T-helper 2 cell treated with Interferon-gamma antibody and Interleukin-4, amounts not matched to agents 100 ng/mL and 5 ng/mL, for 36 hours (primary cell): ENCODE measurements at regions not wholly inside any gene's neighbourhood (a gene's known extent, or its start where the extent isn't known, plus 50 kb on each side); places are given as distances from the start of the nearest gene placed in this dataset.
"Not testable (repeated sequence)": the region's sequence is repeated elsewhere in the genome, so short reads cannot be mapped to it uniquely, and the experiment has no call there.

Experiments used
- intact Hi-C: fragments of 100-400 bp; cut with micrococcal nuclease; formaldehyde crosslinking; loops from one replicate; pipeline ENCODE4 v1.15.1; 2023

DNA sequence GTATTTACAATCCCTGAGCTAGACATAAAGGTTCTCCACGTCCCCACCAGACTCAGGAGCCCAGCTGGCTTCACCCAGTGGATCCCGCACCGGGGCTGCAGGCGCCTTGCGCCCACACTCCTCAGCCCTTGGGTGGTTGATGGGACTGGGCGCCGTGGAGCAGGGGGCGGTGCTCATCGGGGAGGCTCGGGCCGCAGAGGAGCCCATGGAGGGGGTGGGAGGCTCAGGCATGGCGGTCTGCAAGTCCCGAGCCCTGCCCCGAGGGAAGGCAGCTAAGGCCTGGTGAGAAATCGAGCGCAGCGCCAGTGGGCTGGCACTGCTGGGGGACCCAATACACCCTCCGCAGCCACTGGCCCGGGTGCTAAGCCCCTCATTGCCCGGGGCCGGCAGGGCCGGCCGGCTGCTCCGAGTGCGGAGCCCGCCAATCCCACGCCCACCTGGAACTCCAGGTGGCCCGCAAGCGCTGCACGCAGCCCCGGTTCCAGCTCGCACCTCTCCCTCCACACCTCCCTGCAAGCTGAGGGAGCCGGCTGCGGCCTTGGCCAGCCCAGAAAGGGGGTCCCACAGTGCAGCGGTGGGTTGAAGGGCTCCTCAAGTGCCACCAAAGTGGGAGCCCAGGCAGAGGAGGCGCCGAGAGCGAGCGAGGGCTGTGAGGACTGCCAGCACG is 260.9 kb upstream of the BTG1 start:
- intact Hi-C loops, result loop anchor here (5.0 kb wide), 1 partner anchor 594 kb away; no protein-coding TSS in a partner anchor

DNA sequence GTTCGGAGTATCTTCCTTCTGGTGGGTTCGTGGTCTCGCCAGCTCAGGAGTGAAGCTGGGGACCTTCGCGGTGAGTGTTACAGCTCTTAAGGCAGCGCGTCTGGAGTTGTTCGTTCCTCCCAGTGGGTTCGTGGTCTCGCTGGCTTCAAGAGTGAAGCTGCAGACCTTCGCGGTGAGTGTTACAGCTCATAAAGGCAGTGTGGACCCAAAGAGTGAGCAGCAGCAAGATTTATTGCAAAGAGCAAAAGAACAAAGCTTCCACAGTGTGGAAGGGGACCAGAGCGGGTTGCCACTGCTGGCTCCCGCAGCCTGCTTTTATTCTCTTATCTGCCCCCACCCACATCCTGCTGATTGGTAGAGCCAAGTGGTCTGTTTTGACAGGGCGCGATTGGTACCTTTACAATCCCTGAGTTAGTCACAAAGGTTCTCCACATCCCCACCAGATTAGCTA is 260.2 kb upstream of the BTG1 start:
- intact Hi-C loops, result loop anchor here (2.0 to 5.0 kb wide), 3 partner anchors 57 to 594 kb away; no protein-coding TSS in a partner anchor

DNA sequence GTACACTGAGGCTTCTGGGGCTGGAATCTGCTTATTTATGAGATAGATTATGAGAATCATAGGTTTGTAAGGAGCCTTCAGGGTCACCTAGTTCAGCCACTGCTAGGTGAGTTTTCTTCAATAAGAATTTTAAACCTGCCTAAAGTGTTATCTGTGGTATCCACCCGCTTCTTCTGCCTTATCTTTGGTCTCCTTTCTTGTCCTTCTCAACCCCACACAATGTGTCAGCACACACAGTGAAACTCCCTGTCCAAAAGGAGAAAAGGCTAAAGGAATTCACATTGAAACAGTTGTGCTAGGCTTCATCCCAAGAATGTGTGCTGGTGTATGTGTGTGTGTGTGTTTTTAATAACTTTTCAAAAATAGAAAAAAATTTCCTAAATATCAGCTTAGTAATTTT is 259.3 kb upstream of the BTG1 start:
- intact Hi-C loops, result loop anchor here (1.0 to 5.0 kb wide), 9 partner anchors 45 to 593 kb away; no protein-coding TSS in a partner anchor

DNA sequence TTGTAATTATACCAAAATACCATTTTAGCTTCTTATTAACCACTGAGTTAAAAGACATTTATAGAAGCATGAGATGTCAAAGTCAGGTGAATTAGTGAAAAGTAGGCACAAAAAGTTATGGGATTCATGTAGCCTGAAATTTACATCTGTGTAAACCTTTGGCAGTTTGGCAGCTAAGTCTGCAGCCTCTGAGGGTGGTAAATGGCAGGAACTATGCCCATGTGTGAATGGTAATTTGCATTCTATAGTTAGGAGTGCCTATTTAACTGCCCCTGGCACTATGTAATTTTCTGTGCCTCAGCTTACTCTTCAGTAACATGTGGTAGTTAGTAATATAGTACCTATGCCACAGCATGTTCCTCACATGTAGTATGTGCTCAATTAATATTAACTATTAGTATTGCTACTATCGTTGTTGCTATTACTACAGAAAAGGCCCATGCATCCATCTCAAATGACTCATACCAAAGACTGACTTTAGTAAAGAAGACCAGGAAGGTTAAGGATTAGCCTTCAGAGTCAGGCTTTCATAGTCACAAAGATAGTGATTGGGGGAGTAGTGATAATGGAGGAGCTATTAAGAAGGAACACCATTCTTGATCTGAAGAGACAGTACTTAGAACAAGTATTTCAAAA is 258.7 kb upstream of the BTG1 start:
- intact Hi-C loops, result loop anchor here (1.0 to 5.0 kb wide), 8 partner anchors 44 to 527 kb away; no protein-coding TSS in a partner anchor

DNA sequence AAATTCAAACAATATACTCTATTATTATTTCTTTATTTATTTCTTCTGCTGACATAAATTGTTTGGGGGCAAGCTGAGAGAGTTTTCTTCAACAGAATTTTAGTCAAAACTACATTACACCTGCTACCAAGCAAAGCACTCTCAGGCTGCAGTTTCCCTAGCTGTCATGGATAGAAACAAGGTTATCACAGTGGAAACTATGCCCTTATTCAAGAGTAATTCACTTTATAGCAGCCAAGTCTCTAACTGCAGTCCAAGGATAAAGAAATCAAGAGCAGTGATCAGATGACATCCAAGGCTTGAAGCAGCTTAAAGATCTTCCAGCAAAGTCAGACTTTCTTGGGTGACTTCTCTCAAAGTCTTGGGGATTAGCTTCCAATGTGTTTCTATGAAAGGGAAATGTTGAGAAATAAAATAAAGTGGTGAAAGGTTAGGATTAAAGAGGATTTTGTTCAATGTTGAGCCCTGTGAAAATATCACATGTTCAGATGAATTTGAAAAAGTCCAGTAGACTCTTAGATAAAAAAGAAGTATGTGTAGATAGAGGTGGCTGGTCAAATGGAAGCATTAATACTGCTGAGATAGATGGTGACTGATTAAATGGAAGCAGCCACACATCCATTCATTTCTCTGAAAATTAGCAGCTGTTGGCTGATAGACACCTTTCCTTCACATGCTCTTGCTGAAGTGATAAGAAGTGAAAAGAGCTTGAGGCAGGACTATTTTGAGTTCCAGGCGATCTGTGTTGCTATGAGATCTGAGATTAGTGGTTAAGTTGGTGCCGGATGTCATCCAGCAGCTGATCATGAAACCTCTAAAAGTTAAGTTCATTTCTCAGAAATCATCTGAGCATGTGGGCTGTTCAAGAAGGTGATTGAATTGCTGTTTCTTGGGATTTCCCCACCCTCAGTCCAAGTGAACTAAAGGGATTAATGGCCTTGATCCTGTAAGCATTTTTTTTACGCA is 257.8 kb upstream of the BTG1 start:
- intact Hi-C loops, result loop anchor here (1.0 to 5.0 kb wide), 12 partner anchors 43 to 526 kb away; no protein-coding TSS in a partner anchor

DNA sequence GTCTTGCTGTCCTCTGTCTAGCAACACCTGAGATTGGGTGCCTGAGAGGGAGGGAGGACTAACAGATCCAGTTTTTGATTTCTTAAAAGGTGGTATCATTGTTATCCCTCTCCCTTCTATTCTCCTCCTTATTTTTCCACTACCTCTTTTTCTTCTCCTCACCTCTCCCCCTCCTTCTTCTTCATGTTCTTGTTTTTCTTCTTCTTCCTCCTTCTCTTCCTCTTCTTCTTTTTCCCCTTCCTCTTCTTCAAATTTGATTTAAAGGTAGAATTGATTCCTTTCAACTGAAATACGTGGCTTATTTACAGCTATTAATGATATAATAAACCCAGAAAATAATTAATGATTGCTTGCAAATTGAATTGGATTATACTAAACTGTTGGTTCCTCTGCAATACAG is 256.8 kb upstream of the BTG1 start:
- intact Hi-C loops, result loop anchor here (2.0 to 5.0 kb wide), 4 partner anchors 100 to 525 kb away; no protein-coding TSS in a partner anchor

DNA sequence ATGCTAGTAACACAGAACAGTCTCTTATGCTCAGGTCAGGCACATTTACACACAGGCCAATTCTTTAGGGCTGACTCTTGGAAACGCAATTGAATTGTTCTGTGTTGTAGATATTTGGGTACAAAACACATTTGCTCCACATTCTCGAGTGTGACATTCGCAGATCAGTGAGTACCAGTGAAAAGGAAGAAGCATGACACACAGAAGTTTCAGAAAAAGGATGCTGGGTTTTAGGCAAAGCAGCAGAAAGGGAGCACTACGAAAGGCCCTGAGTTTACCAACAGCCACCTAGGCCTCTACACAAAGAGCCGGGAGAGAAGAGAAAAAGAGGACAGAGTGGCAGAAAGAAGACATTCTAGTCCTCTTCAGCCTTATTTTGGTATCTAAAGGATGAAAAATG is 254.4 kb upstream of the BTG1 start:
- intact Hi-C loops, result loop anchor here (5.0 kb wide), 3 partner anchors 102 to 523 kb away; no protein-coding TSS in a partner anchor

DNA sequence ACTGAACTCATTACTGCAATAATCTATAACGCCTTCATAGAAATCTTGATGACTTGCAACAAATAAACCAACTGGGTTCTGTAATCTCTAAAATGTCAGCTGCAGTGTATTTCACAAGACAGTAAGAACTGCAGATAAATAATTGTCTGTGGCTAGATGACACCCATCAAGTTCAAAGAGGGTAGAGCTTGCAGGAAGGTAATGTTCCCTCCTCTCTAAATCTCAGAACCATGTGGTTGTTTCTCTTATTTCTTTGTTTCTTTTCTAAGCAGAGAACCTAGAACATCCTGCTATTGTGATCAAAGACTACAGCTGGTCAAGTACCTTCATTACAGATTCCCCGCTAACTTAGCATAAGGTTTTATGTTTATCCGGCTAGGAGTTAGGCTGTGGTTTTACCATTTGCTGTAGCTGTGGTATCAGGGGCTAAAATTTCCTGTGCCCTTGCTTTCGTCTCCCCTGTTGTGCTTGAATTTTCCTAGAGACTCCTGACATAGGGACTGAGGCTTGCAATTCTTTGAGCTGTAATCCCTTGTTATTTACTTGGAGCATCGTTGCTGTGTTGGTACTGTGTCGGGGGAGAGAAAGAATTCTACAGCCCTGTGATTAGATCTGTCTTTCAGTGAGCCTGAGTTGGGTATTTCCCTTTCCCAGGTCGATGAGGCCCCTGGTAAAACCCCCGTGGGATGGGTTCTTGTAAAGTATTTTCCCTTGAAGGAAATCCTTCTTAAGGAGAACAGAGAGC is 253.1 kb upstream of the BTG1 start:
- intact Hi-C loops, result loop anchor here (1.0 to 2.0 kb wide), 3 partner anchors 20 to 368 kb away; no protein-coding TSS in a partner anchor

DNA sequence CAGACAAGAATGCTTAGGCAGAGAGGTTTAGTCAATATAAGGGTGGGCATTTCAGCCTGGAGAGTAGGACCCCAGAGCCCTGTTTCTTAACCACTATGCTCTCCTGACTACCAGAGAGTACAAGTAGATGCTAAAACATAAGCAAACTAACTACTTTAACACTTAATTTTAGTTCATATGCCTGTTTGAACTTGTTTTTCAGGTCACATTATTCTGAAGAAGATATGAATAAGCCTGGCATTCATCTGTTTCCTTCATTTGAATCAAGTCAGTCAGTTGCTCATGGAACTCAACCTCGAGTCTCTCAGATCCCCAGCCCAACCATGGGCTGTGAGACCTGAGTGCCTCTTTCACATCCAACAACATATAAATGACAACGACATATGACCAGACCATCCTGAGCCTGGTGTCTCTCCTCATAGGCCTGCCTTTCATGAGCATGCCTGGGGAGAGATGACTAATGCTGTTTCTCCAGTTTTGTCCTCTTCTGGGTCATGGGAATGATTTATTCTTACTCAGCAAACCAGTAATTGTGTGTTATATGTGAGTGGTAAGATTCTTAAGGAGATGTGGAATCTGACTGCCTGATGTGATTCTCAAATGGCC is 251.1 kb upstream of the BTG1 start:
- intact Hi-C loops, result no loop called here

DNA sequence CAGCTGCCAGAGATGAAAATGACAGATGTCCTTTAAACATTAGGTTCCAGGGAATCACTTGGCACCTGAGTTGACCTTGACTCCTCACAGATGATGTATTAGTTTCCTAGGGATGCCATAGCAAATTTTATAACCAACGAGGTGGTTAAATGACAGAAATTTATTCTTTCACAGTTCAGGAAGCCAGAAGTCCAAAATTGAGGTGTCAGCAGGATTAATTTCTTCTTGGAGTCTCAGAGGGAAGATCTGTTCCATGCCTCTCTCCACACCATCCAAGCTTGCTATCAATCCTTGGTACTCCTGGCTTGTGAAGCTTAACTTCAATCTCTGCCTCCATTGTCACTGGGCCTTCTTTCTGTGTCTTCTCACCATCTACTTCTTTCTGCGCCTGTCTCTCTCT is 249.7 kb upstream of the BTG1 start:
- intact Hi-C loops, result no loop called here

DNA sequence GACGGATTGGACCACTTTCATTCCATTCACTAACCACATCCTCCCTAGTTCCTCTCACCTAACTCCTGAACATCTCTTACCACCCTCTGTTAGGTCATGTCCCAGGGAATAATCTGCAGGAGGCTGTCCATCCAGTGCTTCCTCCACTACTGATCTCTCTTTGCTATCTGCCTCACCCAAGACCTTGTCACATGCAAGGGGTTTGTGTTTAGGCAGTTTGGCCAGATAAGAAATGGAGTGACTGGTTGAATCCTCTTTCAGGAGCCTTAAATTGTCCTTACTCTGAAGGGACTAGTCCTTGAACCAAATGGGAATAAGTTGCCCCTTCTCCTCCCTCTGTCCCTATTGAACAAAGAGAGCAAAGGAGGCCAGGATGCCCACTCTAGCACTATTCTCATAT is 249.2 kb upstream of the BTG1 start:
- intact Hi-C loops, result no loop called here

DNA sequence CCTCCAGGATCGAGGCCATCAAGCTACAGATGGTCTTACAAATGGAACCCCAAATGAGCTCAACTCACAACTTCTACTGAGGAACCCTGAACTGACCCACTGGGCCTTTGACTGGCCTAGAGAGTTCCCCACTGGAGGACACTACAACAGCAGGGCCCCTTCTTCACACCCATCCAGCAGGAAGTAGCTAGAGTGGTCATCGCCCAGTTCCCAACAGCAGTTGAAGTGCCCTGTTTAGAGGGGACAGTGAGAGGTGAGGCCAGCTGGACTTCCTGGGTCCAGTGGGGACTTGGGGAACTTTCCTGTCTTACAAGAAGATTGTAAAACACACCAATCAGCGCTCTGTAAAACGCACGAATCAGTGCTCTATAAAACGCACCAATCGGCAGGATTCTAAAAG is 247.9 kb upstream of the BTG1 start:
- intact Hi-C loops, result no loop called here

DNA sequence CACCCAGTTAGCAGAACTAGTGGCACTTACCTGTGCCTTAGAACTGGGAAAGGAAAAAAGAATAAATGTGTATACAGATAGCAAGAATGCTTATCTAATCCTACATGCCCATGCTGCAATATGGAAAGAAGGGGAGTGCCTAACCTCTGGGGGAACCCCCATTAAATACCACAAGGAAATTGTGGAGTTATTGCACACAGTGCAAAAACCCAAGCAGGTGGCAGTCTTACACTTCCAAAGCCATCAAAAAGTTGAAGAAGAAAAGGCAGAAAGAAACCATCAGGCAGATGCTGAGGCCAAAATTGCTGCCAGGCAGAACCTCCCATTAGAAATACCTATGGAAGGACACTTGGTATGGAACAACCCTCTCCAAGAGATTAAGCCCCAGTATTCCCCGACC is 246.1 kb upstream of the BTG1 start:
- intact Hi-C loops, result not testable (repeated sequence)

DNA sequence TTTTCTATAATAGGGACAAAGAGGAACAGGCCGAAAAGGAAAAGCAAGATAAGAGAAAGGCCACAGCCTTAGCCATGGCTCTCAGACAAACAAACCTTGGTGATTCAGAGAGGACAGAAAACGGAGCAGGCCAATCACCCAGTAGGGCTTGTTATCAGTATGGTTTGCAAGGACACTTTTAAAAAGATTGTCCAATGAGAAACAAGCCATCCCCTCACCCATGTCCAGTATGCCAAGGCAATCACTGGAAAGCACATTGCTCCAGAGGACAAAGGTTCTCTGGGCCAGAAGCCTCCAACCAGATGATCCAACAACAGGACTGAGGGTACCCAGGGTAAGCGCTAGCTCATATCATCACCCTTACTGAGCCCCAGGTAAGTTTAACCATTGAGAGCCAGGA is 243.8 kb upstream of the BTG1 start:
- intact Hi-C loops, result no loop called here

DNA sequence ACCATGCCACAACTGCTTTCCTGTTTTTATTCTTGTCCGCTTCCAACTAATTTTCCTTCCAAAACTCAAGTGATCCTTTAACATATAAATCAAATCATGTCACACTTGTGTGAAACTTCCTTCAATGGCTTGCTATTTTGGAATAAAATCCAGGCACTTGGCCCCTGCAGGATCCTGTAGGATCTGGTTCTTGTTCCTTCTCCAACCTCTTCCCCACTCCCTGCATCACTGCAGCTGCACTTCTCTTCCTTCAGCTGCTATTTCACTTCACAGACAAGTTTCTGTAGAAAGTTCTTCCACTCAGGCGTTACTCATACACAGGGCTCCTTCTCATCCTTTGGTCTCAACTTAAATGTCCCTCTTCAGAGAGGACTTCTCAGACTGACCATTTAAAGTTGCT is 239.7 kb upstream of the BTG1 start:
- intact Hi-C loops, result no loop called here

DNA sequence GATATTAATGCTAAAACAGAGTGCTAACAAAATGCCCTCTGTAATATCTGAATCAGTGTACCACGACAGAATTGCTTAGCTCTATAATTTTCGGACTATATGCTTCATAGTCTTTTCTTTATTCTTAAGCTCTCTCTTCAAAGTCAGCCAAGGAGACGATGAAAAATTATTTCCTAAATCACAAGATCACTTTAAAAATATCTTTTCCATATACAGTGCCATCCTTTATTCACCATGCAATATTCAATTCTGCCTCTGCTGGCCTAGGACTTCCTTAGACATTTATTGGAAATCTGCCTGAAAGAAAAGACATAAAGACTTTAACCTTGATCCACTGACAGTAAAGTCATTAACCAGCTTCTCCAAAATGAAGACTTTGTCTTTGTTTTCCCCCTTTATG is 238.9 kb upstream of the BTG1 start:
- intact Hi-C loops, result no loop called here

DNA sequence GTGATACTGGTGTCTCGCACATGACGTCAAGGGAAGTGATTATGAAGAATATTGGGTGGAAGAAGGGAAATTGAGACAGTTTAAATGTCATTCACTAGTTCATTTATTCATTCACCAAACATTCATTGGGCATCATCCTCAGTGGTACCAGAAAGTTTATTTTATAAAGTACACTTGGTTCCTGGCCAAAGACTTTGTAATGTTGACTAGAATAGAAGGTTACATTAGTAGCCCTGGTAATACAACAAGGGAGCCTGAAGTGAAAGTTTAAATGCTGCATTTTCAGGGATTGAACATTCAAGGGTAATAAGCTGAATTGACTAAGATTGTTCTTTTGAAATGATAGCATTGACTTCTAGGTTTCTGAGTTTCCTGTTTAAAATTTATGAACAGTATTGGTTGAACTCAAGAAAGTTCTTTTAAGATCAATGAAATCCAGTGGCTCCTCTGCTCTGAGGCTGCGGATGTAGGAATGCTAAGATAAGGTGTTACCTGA is 236.8 kb upstream of the BTG1 start:
- intact Hi-C loops, result no loop called here

DNA sequence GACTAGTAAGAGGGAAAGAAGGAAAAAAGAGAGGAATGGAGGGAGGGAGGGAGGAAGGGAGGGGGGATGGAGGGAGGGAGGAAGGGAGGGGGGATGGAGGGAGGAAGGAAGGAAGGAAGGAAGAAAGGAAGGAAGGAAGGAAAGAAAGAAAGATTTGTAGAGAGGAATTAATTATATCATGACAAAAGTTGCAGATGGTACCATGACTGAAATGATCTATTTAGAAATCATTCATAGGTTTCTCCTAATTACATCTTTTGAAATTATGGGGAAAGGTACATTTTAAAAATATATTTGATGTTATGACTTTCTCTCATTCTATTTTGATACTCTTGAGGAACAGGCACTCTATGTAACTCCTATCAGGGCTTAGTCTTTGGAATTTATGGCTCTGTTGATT is 236.2 kb upstream of the BTG1 start:
- intact Hi-C loops, result no loop called here

DNA sequence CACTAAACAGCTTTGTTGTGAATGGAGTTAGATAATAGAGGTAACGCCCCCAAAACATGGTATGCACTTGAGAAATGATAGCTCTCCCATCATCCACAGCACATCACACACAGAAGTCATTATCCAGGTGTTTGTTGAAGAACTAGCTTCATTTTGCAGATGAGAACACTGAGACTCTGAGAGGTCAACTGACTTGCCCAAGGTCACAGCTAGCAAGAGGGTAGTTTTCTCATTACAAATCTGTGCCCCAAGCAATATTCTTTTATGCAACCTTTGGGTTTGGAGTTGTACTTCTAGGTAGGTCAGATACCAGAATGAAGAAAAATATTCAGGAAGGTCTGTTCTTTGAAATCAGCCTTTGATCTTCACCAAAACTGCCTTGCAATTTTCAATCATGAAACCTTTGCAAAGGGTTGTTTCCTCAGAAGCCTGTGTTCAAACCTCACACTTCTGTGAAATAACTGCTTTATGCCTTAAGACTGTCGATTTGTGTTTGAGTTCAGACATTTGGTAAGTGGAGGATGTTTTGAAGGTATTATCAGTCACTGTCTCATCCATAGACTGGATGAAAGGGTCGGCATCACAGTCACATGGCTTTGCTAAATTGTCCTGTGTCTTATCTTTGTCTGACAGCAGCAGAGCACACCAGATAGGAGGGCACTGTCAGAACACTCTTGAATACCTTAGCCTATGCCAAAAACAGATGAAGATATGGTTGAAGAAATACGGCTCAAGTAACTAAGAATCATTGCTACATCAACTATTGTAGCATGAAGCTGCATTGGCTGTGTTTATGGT is 233.2 kb upstream of the BTG1 start:
- intact Hi-C loops, result loop anchor here (2.0 kb wide), 2 partner anchors 14 to 20 kb away; no protein-coding TSS in a partner anchor
